Brain microvascular endothelial cell (primary cell): ENCODE measurements at regions not wholly inside any gene's neighbourhood (a gene's known extent, or its start where the extent isn't known, plus 50 kb on each side); places are given as distances from the start of the nearest gene placed in this dataset.

Experiments used
- DNase-seq: peaks from one replicate; pipeline ENCODE4 v3.0.0-alpha.2; 2020
- H3K27ac ChIP-seq: fragments of 250-450 bp; sonication (Bioruptor Pico); 2 replicates; pipeline ENCODE4 v1.5.1; 2020; ENCODE audit warnings: mild to moderate bottlenecking, moderate library complexity
- H3K27me3 ChIP-seq: fragments of 250-450 bp; sonication (Bioruptor Pico); replicated peaks from 2 replicates; pipeline ENCODE4 v1.5.1; 2020; ENCODE audit warnings: mild to moderate bottlenecking
- H3K36me3 ChIP-seq: fragments of 250-450 bp; sonication (Bioruptor Pico); replicated peaks from 2 replicates; pipeline ENCODE4 v1.5.1; 2020; ENCODE audit warnings: mild to moderate bottlenecking
- H3K4me3 ChIP-seq: 2 replicates; pipeline ENCODE4 v1.5.1; 2011; ENCODE audit warnings: low read depth, mild to moderate bottlenecking, control low read depth, low read length, moderate library complexity
- in situ Hi-C: cut with HindIII; loops from 2 replicates; pipeline ENCODE4 v1.10.0; 2017; ENCODE audit warnings: low sequenced_read_pairs, low pct_ligation_motif_present
- TF ChIP-seq, protein P1 (sequence below): IDR thresholded peaks from 2 replicates; pipeline ENCODE4 v1.5.1; 2011; ENCODE audit warnings: low read depth, mild to moderate bottlenecking, moderate library complexity, low read length, control low read depth, inconsistent platforms; ENCODE audit errors: missing control alignments

DNA sequence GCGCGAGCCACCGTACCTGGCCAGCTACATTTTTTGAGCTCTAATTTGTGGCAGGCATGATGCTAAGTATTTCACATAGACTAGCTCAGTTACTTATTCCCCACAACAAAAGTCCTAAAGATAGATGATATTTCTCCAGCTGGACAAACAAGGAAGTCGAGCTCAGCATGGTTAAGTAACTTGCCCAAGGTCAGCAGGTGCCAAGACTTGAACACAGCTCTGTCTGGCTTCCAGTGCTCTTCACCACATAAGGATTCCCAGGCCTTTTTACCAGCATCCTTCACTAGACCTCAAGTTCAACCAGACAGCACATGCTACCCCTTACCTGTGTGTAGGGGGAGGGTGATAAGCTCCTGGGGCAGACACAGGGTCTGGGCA is 177.3 kb upstream of the NCAM1 start:
- Histone ChIP-seq H3K27me3 (no peaks in the 10 kb centered on the region), H3K36me3 (no peaks in the 10 kb centered on the region), H3K27ac (no peak overlapping the region), H3K4me3 (no peak overlapping the region)
- TF ChIP-seq, protein P1, sequence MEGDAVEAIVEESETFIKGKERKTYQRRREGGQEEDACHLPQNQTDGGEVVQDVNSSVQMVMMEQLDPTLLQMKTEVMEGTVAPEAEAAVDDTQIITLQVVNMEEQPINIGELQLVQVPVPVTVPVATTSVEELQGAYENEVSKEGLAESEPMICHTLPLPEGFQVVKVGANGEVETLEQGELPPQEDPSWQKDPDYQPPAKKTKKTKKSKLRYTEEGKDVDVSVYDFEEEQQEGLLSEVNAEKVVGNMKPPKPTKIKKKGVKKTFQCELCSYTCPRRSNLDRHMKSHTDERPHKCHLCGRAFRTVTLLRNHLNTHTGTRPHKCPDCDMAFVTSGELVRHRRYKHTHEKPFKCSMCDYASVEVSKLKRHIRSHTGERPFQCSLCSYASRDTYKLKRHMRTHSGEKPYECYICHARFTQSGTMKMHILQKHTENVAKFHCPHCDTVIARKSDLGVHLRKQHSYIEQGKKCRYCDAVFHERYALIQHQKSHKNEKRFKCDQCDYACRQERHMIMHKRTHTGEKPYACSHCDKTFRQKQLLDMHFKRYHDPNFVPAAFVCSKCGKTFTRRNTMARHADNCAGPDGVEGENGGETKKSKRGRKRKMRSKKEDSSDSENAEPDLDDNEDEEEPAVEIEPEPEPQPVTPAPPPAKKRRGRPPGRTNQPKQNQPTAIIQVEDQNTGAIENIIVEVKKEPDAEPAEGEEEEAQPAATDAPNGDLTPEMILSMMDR = no peak
- DNase-seq = no peak
- in situ Hi-C loops = no loop called here

DNA sequence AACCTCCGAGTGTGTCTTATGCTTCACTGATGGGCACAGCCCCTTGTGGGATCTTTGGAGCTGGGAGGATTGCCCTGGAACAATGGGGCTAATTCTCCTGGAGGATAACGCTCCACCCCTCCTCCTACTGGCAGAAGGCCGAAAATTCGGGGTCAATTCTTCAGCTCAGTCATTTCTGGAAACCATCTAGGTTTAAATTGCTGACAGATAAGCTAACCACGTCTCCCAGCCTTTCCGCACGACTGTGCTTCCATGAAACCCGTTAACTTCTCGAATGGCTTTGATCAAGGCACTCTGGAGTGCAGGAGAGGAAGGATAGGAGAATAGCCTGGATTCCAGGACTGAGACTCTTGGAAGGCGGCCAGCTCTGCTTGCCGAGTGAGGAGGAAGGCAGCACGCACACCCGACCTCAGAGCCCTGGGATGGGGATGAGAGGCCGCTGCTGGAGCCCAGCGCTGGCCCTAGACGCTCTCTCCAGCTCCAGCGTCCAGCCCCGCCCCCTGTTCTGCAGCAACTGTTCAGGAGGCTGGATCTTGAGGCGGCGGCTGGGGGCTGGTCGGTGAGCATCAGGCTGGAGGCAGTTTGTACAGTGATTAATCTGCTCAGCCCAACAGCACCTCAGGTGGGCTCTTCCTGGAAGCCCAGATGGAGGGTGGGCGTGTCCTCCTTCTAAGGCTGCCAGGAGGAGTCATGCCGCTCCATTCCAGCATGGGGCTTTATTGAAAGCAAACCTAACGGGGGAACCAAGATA is 176.7 kb upstream of the NCAM1 start:
- H3K27ac ChIP-seq = no peak overlapping the region
- no peaks in the 10 kb centered on the region for H3K27me3 ChIP-seq
- peak; percentile 0 for DNase-seq
- in situ Hi-C loops = no loop called here
- TF ChIP-seq, protein P1 = no peak
- no peak overlapping the region for H3K4me3 ChIP-seq
- no peaks in the 10 kb centered on the region for H3K36me3 ChIP-seq

DNA sequence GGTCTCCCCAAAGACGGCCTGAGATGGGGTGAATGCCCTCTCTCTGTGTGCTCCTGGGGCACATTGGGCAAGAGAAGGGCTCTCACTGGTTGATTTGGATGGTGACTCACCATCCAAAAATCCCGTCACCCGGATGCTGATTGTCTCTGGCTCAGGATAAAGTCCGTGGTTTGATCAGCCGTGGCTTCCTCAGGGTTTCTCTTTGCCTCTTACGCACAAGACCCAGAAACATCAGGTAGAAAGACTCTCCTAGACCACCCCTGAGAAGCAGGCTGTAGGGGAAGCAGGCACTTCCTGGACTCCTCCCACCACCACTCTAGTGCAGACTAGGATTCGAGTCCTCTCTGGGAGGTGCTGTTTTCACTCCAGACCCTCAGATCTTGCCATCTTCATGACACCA is 176.1 kb upstream of the NCAM1 start:
- H3K4me3 ChIP-seq = no peak overlapping the region
- TF ChIP-seq, protein P1 = no peak
- no peak for DNase-seq
- no peaks in the 10 kb centered on the region for H3K27me3 ChIP-seq
- no peaks in the 10 kb centered on the region for H3K36me3 ChIP-seq
- no peak overlapping the region for H3K27ac ChIP-seq
- in situ Hi-C loops = no loop called here

DNA sequence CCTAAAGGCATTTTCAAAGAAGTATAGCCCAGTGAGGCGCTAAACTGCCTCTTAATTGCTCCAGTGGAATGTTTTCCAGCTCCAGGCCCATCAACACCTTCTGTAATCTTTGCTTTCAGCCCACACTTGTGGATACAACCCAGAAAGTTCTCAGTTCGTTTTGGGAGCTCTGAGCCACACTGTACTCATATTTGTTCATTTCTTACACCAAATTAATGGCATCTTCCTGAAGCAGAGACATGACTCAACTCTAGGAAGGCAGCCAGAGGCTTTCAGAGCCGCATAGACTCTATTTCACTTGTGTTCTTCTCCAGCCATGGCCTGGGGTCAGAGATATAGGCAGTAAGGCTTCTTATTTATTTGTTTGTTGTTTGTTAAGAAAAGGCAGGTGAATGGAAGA is 175.5 kb upstream of the NCAM1 start:
- in situ Hi-C loops = no loop called here
- no peaks in the 10 kb centered on the region for H3K27me3 ChIP-seq
- H3K4me3 ChIP-seq = no peak overlapping the region
- H3K27ac ChIP-seq = no peak overlapping the region
- no peak for DNase-seq
- TF ChIP-seq, protein P1 = no peak
- H3K36me3 ChIP-seq = no peaks in the 10 kb centered on the region

DNA sequence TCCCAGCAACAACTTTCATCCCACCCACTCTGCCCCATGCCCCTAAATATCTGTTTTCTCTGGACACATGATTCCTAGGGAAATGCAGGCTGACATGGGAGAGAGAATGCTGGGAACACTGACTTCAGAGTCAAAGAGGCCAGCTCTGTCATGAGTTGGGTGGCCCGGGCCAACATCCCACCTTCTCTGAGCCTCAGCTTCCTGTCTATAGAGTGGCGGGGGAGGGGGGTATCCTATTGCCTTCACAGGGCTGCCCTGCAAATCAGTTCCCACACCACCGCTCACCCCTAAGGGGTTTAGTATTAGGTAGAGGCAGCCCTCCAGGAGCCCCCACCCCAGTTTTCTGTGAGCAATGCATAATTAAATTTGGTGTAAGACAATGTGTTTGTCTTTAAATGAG is 175.0 kb upstream of the NCAM1 start:
- H3K36me3 ChIP-seq = no peaks in the 10 kb centered on the region
- H3K27me3 ChIP-seq = no peaks in the 10 kb centered on the region
- in situ Hi-C loops = no loop called here
- no peak overlapping the region for H3K4me3 ChIP-seq
- TF ChIP-seq, protein P1 = no peak
- DNase-seq = no peak
- no peak overlapping the region for H3K27ac ChIP-seq

DNA sequence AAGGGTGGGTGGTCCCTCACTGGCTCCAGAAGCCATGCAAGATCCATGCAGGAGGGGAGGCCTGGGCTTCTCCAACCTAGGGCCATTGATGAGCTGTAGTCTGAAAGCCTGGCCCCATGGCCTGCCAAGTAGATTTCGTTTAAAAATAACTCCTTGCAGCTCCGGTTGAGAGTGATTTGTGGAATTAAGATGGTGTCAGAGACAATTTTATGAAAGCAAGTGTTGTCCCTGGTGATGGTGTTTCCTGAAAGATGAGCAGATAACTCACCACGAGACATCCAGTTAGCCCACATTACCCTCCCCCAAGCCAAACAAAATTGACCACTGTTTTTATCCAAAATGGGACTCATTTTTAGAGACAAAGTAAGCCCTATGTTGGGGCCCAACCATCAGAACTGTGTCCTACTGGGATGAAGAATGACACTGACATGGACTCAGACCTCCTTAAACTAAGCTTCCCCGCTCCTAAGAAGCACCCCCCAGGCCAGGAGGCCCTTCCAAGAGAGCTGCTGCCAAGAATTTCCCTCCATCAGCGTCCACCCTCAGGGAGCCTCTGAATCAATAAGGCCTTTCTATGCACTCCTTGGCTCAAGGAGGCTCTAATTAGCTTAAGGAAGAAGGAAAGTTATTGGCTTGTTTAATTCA is 174.2 kb upstream of the NCAM1 start:
- TF ChIP-seq, protein P1 = no peak
- H3K4me3 ChIP-seq = no peak overlapping the region
- DNase-seq = no peak
- no peak overlapping the region for H3K27ac ChIP-seq
- H3K27me3 ChIP-seq = no peaks in the 10 kb centered on the region
- in situ Hi-C loops = no loop called here
- no peaks in the 10 kb centered on the region for H3K36me3 ChIP-seq
